Keratinocyte (primary cell): ENCODE measurements at regions not wholly inside any gene's neighbourhood (a gene's known extent, or its start where the extent isn't known, plus 50 kb on each side); places are given as distances from the start of the nearest gene placed in this dataset.

ENCODE experiments used
- EZH2 ChIP-seq: IDR thresholded peaks from one replicate; pipeline ENCODE4 v1.6.1; 2012; ENCODE audit warnings: inconsistent platforms, mild to moderate bottlenecking, low read length, moderate library complexity
- TF ChIP-seq, protein P1 (sequence below), 3 experiments: IDR thresholded peaks in 1 of 3; conservative IDR thresholded peaks in 1 of 3; optimal IDR thresholded peaks in 1 of 3; 2 replicates in 2 of 3; 3 replicates in 1 of 3; pipeline versions ENCODE3 to v1.5.1; 2011; ENCODE audit warnings: low read length in 3 of 3, mild to moderate bottlenecking in 3 of 3, moderate library complexity in 2 of 3, control low read depth in 1 of 3, inconsistent platforms in 1 of 3; ENCODE audit not compliant: insufficient read depth in 2 of 3; ENCODE audit errors: extremely low read depth in 1 of 3

DNA sequence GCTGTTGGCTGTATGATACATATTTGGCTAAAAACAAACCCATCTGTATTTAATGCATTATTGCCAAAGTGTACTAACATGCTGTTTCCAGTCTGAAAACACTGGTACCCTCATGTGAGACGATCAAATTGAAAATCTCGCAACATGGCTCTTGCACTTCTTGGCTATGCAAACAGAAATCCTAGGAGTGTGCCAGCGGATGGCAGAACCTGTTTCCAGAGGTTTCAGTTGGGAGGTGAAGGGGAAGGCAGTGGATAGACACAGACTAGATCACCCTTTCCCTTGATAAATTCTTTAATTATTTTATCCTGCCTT lies 350.3 kb downstream of the TUSC7 start:
- TF ChIP-seq, protein P1, sequence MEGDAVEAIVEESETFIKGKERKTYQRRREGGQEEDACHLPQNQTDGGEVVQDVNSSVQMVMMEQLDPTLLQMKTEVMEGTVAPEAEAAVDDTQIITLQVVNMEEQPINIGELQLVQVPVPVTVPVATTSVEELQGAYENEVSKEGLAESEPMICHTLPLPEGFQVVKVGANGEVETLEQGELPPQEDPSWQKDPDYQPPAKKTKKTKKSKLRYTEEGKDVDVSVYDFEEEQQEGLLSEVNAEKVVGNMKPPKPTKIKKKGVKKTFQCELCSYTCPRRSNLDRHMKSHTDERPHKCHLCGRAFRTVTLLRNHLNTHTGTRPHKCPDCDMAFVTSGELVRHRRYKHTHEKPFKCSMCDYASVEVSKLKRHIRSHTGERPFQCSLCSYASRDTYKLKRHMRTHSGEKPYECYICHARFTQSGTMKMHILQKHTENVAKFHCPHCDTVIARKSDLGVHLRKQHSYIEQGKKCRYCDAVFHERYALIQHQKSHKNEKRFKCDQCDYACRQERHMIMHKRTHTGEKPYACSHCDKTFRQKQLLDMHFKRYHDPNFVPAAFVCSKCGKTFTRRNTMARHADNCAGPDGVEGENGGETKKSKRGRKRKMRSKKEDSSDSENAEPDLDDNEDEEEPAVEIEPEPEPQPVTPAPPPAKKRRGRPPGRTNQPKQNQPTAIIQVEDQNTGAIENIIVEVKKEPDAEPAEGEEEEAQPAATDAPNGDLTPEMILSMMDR (optimal IDR thresholded peaks at IDR 0.05 in 1 of 3, IDR thresholded peaks at IDR 0.05 in 1 of 3, conservative IDR thresholded peaks at IDR 0.05 in 1 of 3; ENCODE audit: extremely low read depth in 1 of 3, insufficient read depth in 2 of 3, low read length in 3 of 3): no peak
- no peak for TF ChIP-seq EZH2
